WTC11 (cell line): ENCODE measurements at regions not wholly inside any gene's neighbourhood (a gene's known extent, or its start where the extent isn't known, plus 50 kb on each side); places are given as distances from the start of the nearest gene placed in this dataset.

Experiments used
- ATAC-seq: fragments of 200-7000 bp; cut with Tn5 transposase; 2 replicates; pipeline ENCODE4 v1.10.0; 2021; ENCODE audit warnings: mild to moderate bottlenecking, moderate library complexity
- CTCF ChIA-PET: fragments of 300-600 bp; sonication (Branson Sonifier 250); formaldehyde crosslinking; loops from one replicate; lab custom pipeline; 2021; ENCODE audit warnings: antibody characterized with exemption; lab: Charles Lee
- POLR2A ChIA-PET: fragments of 350-600 bp; sonication (Branson Sonifier 250); formaldehyde crosslinking; loops from one replicate; lab custom pipeline; 2021; ENCODE audit warnings: antibody characterized with exemption; lab: Charles Lee
- DNase-seq: peaks from one replicate; pipeline ENCODE4 v3.0.0; 2021; ENCODE audit warnings: low spot score
- H3K27ac Mint-ChIP-seq: 2 replicates; pipeline ENCODE4 v1.8.0; 2021; ENCODE audit warnings: mixed read lengths
- H3K27me3 Mint-ChIP-seq: 2 replicates; pipeline ENCODE4 v1.8.0; 2021; ENCODE audit warnings: low read depth, mild to moderate bottlenecking, moderate library complexity, mixed read lengths
- H3K36me3 Mint-ChIP-seq: 2 replicates; pipeline ENCODE4 v1.8.0; 2021; ENCODE audit warnings: mixed read lengths
- H3K4me1 Mint-ChIP-seq: 2 replicates; pipeline ENCODE4 v1.8.0; 2022; ENCODE audit warnings: mixed read lengths
- H3K4me3 Mint-ChIP-seq: 2 replicates; pipeline ENCODE4 v1.8.0; 2021; ENCODE audit warnings: mild to moderate bottlenecking, moderate library complexity, mixed read lengths
- H3K9me3 Mint-ChIP-seq: 2 replicates; pipeline ENCODE4 v1.8.0; 2021; ENCODE audit warnings: mixed read lengths
- AFF4 ChIP-seq: sonication (generic); formaldehyde crosslinking; IDR thresholded peaks from 2 replicates; pipeline ENCODE4 v1.8.1; 2023; ENCODE audit warnings: mild to moderate bottlenecking, missing genetic modification reagents, borderline replicate concordance
- ATF6 ChIP-seq: sonication (generic); formaldehyde crosslinking; IDR thresholded peaks from 2 replicates; pipeline ENCODE4 v1.8.1; 2023; ENCODE audit warnings: mild to moderate bottlenecking, missing genetic modification reagents
- CREB1 ChIP-seq: sonication (generic); formaldehyde crosslinking; IDR thresholded peaks from 2 replicates; pipeline ENCODE4 v1.8.0; 2023; ENCODE audit warnings: mild to moderate bottlenecking, missing genetic modification reagents
- HMGXB4 ChIP-seq: sonication (generic); formaldehyde crosslinking; IDR thresholded peaks from 2 replicates; pipeline ENCODE4 v1.8.1; 2023; ENCODE audit warnings: mild to moderate bottlenecking, moderate library complexity, missing genetic modification reagents
- KAT7 ChIP-seq: sonication (generic); formaldehyde crosslinking; IDR thresholded peaks from 2 replicates; pipeline ENCODE4 v1.8.1; 2023; ENCODE audit warnings: missing genetic modification reagents, mild to moderate bottlenecking, borderline replicate concordance
- MLX ChIP-seq: sonication (generic); formaldehyde crosslinking; IDR thresholded peaks from 2 replicates; pipeline ENCODE4 v1.8.1; 2023; ENCODE audit warnings: mild to moderate bottlenecking, missing genetic modification reagents, moderate library complexity
- USF1 ChIP-seq: sonication (generic); formaldehyde crosslinking; IDR thresholded peaks from 2 replicates; pipeline ENCODE4 v1.8.0; 2022; ENCODE audit warnings: mild to moderate bottlenecking, missing genetic modification reagents
- USF2 ChIP-seq: sonication (generic); formaldehyde crosslinking; IDR thresholded peaks from 2 replicates; pipeline ENCODE4 v1.8.1; 2023; ENCODE audit warnings: mild to moderate bottlenecking, missing genetic modification reagents, moderate library complexity
- ZMAT4 ChIP-seq: fragments of 250-450 bp; sonication (Bioruptor Pico); IDR thresholded peaks from 2 replicates; pipeline ENCODE4 v1.9.0; 2021; ENCODE audit warnings: mild to moderate bottlenecking
- ZNF138 ChIP-seq: sonication (generic); formaldehyde crosslinking; conservative IDR thresholded peaks from 2 replicates; pipeline ENCODE4 v1.8.1; 2022; ENCODE audit warnings: mild to moderate bottlenecking, moderate library complexity, missing genetic modification reagents
- ZNF416 ChIP-seq: fragments of 250-450 bp; sonication (Bioruptor Pico); IDR thresholded peaks from 2 replicates; pipeline ENCODE4 v1.9.0; 2021; ENCODE audit warnings: mild to moderate bottlenecking, inconsistent platforms
- ZNF423 ChIP-seq: fragments of 250-450 bp; sonication (Bioruptor Pico); IDR thresholded peaks from 2 replicates; pipeline ENCODE4 v2.1.2; 2022; ENCODE audit warnings: mild to moderate bottlenecking, moderate library complexity
- ZNF512 ChIP-seq: sonication (generic); formaldehyde crosslinking; IDR thresholded peaks from 2 replicates; pipeline ENCODE4 v1.8.1; 2022; ENCODE audit warnings: missing genetic modification reagents, borderline replicate concordance
- ZNF671 ChIP-seq: fragments of 250-450 bp; sonication (Bioruptor Pico); IDR thresholded peaks from 2 replicates; pipeline ENCODE4 v1.8.0; 2021; ENCODE audit warnings: mild to moderate bottlenecking

GRCh38 chr16:85989376-85989775 is 90.4 kb downstream of the IRF8 start (continued):
- TF ChIP-seq ZNF512 (CRISPR knock-in tag) (no peak), ZNF138 (CRISPR knock-in tag) (no peak)

- ChIA-PET POLR2A (no interaction called here), CTCF (interaction anchor here (1.5 to 14.7 kb wide), 2 partner anchors 66 to 170 kb away, joined by 3 to 291 read pairs; no protein-coding TSS in a partner anchor)
- no peak for TF ChIP-seq ZNF416 (CRISPR knock-in tag)
- TF ChIP-seq AFF4 (CRISPR knock-in tag), result no peak
- no peak for TF ChIP-seq ZNF671 (CRISPR knock-in tag)
- no peak for TF ChIP-seq KAT7 (CRISPR knock-in tag)
- TF ChIP-seq HMGXB4 (CRISPR knock-in tag), result no peak
- TF ChIP-seq USF2 (CRISPR knock-in tag), result no peak
- TF ChIP-seq MLX, result no peak
- no peak for TF ChIP-seq ZMAT4 (CRISPR knock-in tag)
- TF ChIP-seq USF1 (CRISPR knock-in tag), result no peak
- no peak for TF ChIP-seq ZNF423 (CRISPR knock-in tag)
- no peak for TF ChIP-seq ATF6
- no peak for TF ChIP-seq CREB1 (CRISPR knock-in tag)
- no peak for ATAC-seq
- Mint-ChIP-seq H3K9me3 (no peaks in the 10 kb centered on the region), H3K27me3 (no peaks in the 10 kb centered on the region), H3K36me3 (no peaks in the 10 kb centered on the region), H3K4me3 (no peak overlapping the region), H3K4me1 (no peaks in the 10 kb centered on the region), H3K27ac (no peak overlapping the region)
- DNase-seq, result no peak
These were observed 91.1 kb downstream of the IRF8 start for GRCh38 chr16:85989863-85990643.
